Stimulated activated CD4-positive, alpha-beta T cell treated with anti-CD3 and anti-CD28 coated beads, TNF-alpha, amount 100 ng/mL, for 1 hour (primary cell): ENCODE measurements at regions not wholly inside any gene's neighbourhood (a gene's known extent, or its start where the extent isn't known, plus 50 kb on each side); places are given as distances from the start of the nearest gene placed in this dataset.

Experiments used
- DNase-seq, 3 donors: peaks; one replicate each; pipeline ENCODE4 v3.0.0-alpha.2; 2020; ENCODE audit warnings: low read depth in 3 of 3, low spot score in 1 of 3

GRCh38 chr13:40161351-40161810, 505.1 kb downstream of the FOXO1 start:
- DNase-seq = no peak

- DNase-seq = no peak
Observed at GRCh38 chr13:40161931-40162330, 504.5 kb downstream of the FOXO1 start.

- no peak for DNase-seq
Observed at GRCh38 chr13:40163066-40164000, 503.1 kb downstream of the FOXO1 start.

- DNase-seq = no peak
Observed at GRCh38 chr13:40164133-40164532, 502.3 kb downstream of the FOXO1 start.

- no peak for DNase-seq
Observed at GRCh38 chr13:40165316-40165932, 501.0 kb downstream of the FOXO1 start.

GRCh38 chr13:40167327-40167726, 499.1 kb downstream of the FOXO1 start:
- no peak for DNase-seq

GRCh38 chr13:40168425-40169166, 497.8 kb downstream of the FOXO1 start:
- no peak for DNase-seq

GRCh38 chr13:40169476-40169875, 497.0 kb downstream of the FOXO1 start:
- no peak for DNase-seq

GRCh38 chr13:40170091-40170490, 496.4 kb downstream of the FOXO1 start:
- no peak for DNase-seq

- DNase-seq = no peak
Observed at GRCh38 chr13:40170982-40171381, 495.5 kb downstream of the FOXO1 start.

- no peak for DNase-seq
Observed at GRCh38 chr13:40171566-40171965, 494.9 kb downstream of the FOXO1 start.

- DNase-seq = no peak
Observed at GRCh38 chr13:40172149-40172591, 494.3 kb downstream of the FOXO1 start.

- no peak for DNase-seq
Observed at GRCh38 chr13:40172878-40173277, 493.6 kb downstream of the FOXO1 start.

- no peak for DNase-seq
Observed at GRCh38 chr13:40175639-40176038, 490.8 kb downstream of the FOXO1 start.

- DNase-seq = no peak
Observed at GRCh38 chr13:40176242-40176641, 490.2 kb downstream of the FOXO1 start.

- DNase-seq = no peak
Observed at GRCh38 chr13:40178130-40178529, 488.3 kb downstream of the FOXO1 start.

GRCh38 chr13:40179445-40180281, 486.8 kb downstream of the FOXO1 start:
- DNase-seq = no peak

- DNase-seq = no peak
Observed at GRCh38 chr13:40180776-40181175, 485.7 kb downstream of the FOXO1 start.

GRCh38 chr13:40181203-40181845, 485.1 kb downstream of the FOXO1 start:
- no peak for DNase-seq

- DNase-seq = no peak
Observed at GRCh38 chr13:40182591-40182990, 483.9 kb downstream of the FOXO1 start.
